SK-N-SH (cell line): ENCODE measurements at regions not wholly inside any gene's neighbourhood (a gene's known extent, or its start where the extent isn't known, plus 50 kb on each side); places are given as distances from the start of the nearest gene placed in this dataset.

Source experiments
- CTCF ChIA-PET: fragments of 300-600, 350-600 bp; formaldehyde crosslinking; extraction: SDS; loops from one replicate; lab custom pipeline; 2021; lab: Yijun Ruan, JAX
- POLR2A ChIA-PET: fragments of 350-600 bp; sonication (Branson Sonifier 250); formaldehyde crosslinking; extraction: SDS; loops from one replicate; lab custom pipeline; 2020; ENCODE audit warnings: antibody characterized with exemption, inconsistent platforms; lab: Yijun Ruan, JAX
- DNase-seq: peaks from one replicate; pipeline ENCODE4 v3.0.0; 2012
- H2AFZ ChIP-seq: fragments of 200-600 bp; sonication (generic); 2 replicates; pipeline ENCODE4 v1.8.1; 2016; ENCODE audit warnings: antibody characterized with exemption, mild to moderate bottlenecking, low read depth
- H3F3A ChIP-seq: fragments of 200-600 bp; sonication (generic); replicated peaks from 2 replicates; pipeline ENCODE3; 2016; ENCODE audit warnings: antibody characterized with exemption, mild to moderate bottlenecking; ENCODE audit not compliant: insufficient read depth
- H3K27ac ChIP-seq, 2 experiments: fragments of 200-500 bp in 1 of 2; fragments of 200-600 bp in 1 of 2; sonication (Bioruptor generic) in 1 of 2; sonication (generic), shearing (Covaris generic) in 1 of 2; 2 replicates each; pipeline versions ENCODE4 v1.5.1 to v1.6.1; 2014 to 2016; ENCODE audit warnings: low read depth in 2 of 2, inconsistent platforms in 1 of 2, low read length in 1 of 2, mild to moderate bottlenecking in 1 of 2, mixed read lengths in 1 of 2
- H3K27me3 ChIP-seq: fragments of 200-600 bp; sonication (generic), shearing (Covaris generic); 2 replicates; pipeline ENCODE4 v1.6.1; 2016; ENCODE audit warnings: mixed run types; ENCODE audit not compliant: insufficient read depth
- H3K36me3 ChIP-seq, 2 experiments: fragments of 200-500 bp in 1 of 2; fragments of 200-600 bp in 1 of 2; sonication (Bioruptor generic) in 1 of 2; sonication (generic) in 1 of 2; replicated peaks in 1 of 2; 2 replicates each; pipeline versions ENCODE3 to v1.5.1; 2014 to 2016; ENCODE audit warnings: low read length in 1 of 2, mild to moderate bottlenecking in 1 of 2; ENCODE audit not compliant: insufficient read depth in 2 of 2, control insufficient read depth in 1 of 2
- H3K4me1 ChIP-seq, 2 experiments: fragments of 200-500 bp in 1 of 2; fragments of 200-600 bp in 1 of 2; sonication (Bioruptor generic) in 1 of 2; sonication (generic), shearing (Covaris generic) in 1 of 2; 2 replicates each; pipeline versions ENCODE4 v1.5.1 to v1.6.1; 2014 to 2016; ENCODE audit warnings: low read depth in 1 of 2, low read length in 1 of 2, mixed run types in 1 of 2; ENCODE audit not compliant: insufficient read depth in 2 of 2, control insufficient read depth in 1 of 2
- H3K4me2 ChIP-seq: fragments of 200-600 bp; sonication (generic), shearing (Covaris generic); 2 replicates; pipeline ENCODE4 v1.6.1; 2017; ENCODE audit warnings: mixed run types
- H3K4me3 ChIP-seq, 2 experiments: fragments of 200-500 bp in 1 of 2; fragments of 200-600 bp in 1 of 2; sonication (Bioruptor generic) in 1 of 2; sonication (generic), shearing (Covaris generic) in 1 of 2; 2 replicates each; pipeline versions ENCODE4 v1.5.1 to v1.8.1; 2014 to 2016; ENCODE audit warnings: low read depth in 2 of 2, inconsistent platforms in 1 of 2, low read length in 1 of 2, mild to moderate bottlenecking in 1 of 2, mixed read lengths in 1 of 2, moderate library complexity in 1 of 2
- H3K79me2 ChIP-seq: fragments of 200-600 bp; sonication (generic); 2 replicates; pipeline ENCODE4 v1.8.1; 2017; ENCODE audit warnings: mild to moderate bottlenecking; ENCODE audit not compliant: insufficient read depth
- H3K9ac ChIP-seq: fragments of 200-600 bp; sonication (generic); 2 replicates; pipeline ENCODE4 v1.6.1; 2017; ENCODE audit warnings: mixed run types
- H3K9me2 ChIP-seq: fragments of 200-600 bp; sonication (generic); 2 replicates; pipeline ENCODE4 v1.6.1; 2017; ENCODE audit warnings: mixed run types
- H3K9me3 ChIP-seq: fragments of 200-600 bp; sonication (generic); 2 replicates; pipeline ENCODE4 v1.6.1; 2017; ENCODE audit warnings: mixed run types, mild to moderate bottlenecking, moderate library complexity
- H4K20me1 ChIP-seq: fragments of 200-600 bp; sonication (generic); 2 replicates; pipeline ENCODE4 v1.6.1; 2017; ENCODE audit warnings: mild to moderate bottlenecking, mixed run types; ENCODE audit not compliant: insufficient read depth
- ELF1 ChIP-seq: IDR thresholded peaks from 2 replicates; pipeline ENCODE4 v1.4.0; 2012
- FOXJ3 ChIP-seq: sonication (generic); formaldehyde crosslinking; IDR thresholded peaks from 2 replicates; pipeline ENCODE4 v1.5.1; 2020; ENCODE audit warnings: mild to moderate bottlenecking, missing genetic modification reagents
- JUND ChIP-seq: IDR thresholded peaks from 2 replicates; pipeline ENCODE4 v1.4.0; 2012
- MAX ChIP-seq: IDR thresholded peaks from 2 replicates; pipeline ENCODE4 v1.4.0; 2012; ENCODE audit warnings: low read depth
- MXI1 ChIP-seq: IDR thresholded peaks from 2 replicates; pipeline ENCODE4 v1.6.1; 2012; ENCODE audit warnings: mild to moderate bottlenecking, low read depth, low read length, improper control_type of control experiment
- NRF1 ChIP-seq: IDR thresholded peaks from 2 replicates; pipeline ENCODE4 v1.6.1; 2012; ENCODE audit warnings: low read depth, mild to moderate bottlenecking, low read length
- PBX3 ChIP-seq: IDR thresholded peaks from 2 replicates; pipeline ENCODE4; 2012
- POLR2AphosphoS5 ChIP-seq: IDR thresholded peaks from 2 replicates; pipeline ENCODE4 v1.6.1; 2012; ENCODE audit warnings: low read depth, low read length
- RAD21 ChIP-seq: IDR thresholded peaks from 2 replicates; pipeline ENCODE4 v1.6.1; 2012; ENCODE audit warnings: mild to moderate bottlenecking, low read length
- RFX5 ChIP-seq: IDR thresholded peaks from 2 replicates; pipeline ENCODE4 v1.6.1; 2012; ENCODE audit warnings: mild to moderate bottlenecking, improper control_type of control experiment, low read length
- TCF12 ChIP-seq: IDR thresholded peaks from 2 replicates; pipeline ENCODE4 v1.4.0; 2012
- ZBTB33 ChIP-seq: IDR thresholded peaks from 2 replicates; pipeline ENCODE4 v1.4.0; 2012; ENCODE audit warnings: low read depth, borderline replicate concordance
- TF ChIP-seq, protein P1 (sequence below): IDR thresholded peaks from 2 replicates; pipeline ENCODE4 v1.6.1; 2012; ENCODE audit warnings: mild to moderate bottlenecking, low read depth, low read length, moderate library complexity
- TF ChIP-seq, protein P2 (sequence below): IDR thresholded peaks from 2 replicates; pipeline ENCODE4 v1.4.0; 2012; ENCODE audit warnings: low read depth, borderline replicate concordance
- TF ChIP-seq, protein P3 (sequence below): fragments of 150-350 bp; IDR thresholded peaks from 2 replicates; pipeline ENCODE4 v1.6.1; 2017; ENCODE audit warnings: antibody characterized with exemption, low read length, low read depth, borderline replicate concordance

DNA sequence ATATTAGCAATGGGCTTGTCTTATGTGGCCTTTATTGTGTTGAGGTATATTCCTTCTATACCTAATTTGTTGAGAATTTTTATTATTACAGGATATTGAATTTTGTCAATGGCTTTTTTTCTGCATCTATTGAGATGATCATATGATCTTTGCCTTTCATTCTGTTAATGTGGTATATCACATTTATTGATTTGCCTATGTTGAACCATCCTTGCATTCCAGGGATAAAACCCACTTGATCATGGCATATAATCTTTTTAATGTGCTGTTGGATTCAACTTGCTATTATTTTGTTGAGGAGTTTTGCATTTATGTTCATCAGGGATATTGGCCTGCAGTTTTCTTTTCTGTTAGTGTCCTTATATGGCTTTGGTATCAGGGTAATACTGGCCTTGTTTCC, 91.8 kb upstream of the KLF14 start:
- Histone ChIP-seq H3K27me3 (no peaks in the 10 kb centered on the region), H3K9me3 (peaks cover 24% of the 10 kb centered on the region), H3K27ac (no peak overlapping the region), H2AFZ (no peak overlapping the region), H3K4me2 (no peak overlapping the region), H4K20me1 (no peaks in the 10 kb centered on the region), H3K4me3 (no peak overlapping the region), H3K9ac (no peak overlapping the region), H3K4me1 (no peaks in the 10 kb centered on the region), H3K9me2 (no peaks in the 10 kb centered on the region), H3K36me3 (peaks cover 0 to 11% of the 10 kb centered on the region in 2 experiments), H3F3A (peaks cover 11% of the 10 kb centered on the region), H3K79me2 (no peaks in the 10 kb centered on the region)
- POLR2A ChIA-PET = no interaction called here
- CTCF ChIA-PET = no interaction called here
- no peak for TF ChIP-seq PBX3
- TF ChIP-seq NRF1 = no peak
- TF ChIP-seq, protein P1, sequence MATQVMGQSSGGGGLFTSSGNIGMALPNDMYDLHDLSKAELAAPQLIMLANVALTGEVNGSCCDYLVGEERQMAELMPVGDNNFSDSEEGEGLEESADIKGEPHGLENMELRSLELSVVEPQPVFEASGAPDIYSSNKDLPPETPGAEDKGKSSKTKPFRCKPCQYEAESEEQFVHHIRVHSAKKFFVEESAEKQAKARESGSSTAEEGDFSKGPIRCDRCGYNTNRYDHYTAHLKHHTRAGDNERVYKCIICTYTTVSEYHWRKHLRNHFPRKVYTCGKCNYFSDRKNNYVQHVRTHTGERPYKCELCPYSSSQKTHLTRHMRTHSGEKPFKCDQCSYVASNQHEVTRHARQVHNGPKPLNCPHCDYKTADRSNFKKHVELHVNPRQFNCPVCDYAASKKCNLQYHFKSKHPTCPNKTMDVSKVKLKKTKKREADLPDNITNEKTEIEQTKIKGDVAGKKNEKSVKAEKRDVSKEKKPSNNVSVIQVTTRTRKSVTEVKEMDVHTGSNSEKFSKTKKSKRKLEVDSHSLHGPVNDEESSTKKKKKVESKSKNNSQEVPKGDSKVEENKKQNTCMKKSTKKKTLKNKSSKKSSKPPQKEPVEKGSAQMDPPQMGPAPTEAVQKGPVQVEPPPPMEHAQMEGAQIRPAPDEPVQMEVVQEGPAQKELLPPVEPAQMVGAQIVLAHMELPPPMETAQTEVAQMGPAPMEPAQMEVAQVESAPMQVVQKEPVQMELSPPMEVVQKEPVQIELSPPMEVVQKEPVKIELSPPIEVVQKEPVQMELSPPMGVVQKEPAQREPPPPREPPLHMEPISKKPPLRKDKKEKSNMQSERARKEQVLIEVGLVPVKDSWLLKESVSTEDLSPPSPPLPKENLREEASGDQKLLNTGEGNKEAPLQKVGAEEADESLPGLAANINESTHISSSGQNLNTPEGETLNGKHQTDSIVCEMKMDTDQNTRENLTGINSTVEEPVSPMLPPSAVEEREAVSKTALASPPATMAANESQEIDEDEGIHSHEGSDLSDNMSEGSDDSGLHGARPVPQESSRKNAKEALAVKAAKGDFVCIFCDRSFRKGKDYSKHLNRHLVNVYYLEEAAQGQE = no peak
- TF ChIP-seq FOXJ3 (CRISPR knock-in tag) = no peak
- no peak for TF ChIP-seq ELF1
- TF ChIP-seq RAD21 = no peak
- TF ChIP-seq, protein P2, sequence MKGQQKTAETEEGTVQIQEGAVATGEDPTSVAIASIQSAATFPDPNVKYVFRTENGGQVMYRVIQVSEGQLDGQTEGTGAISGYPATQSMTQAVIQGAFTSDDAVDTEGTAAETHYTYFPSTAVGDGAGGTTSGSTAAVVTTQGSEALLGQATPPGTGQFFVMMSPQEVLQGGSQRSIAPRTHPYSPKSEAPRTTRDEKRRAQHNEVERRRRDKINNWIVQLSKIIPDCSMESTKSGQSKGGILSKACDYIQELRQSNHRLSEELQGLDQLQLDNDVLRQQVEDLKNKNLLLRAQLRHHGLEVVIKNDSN = no peak
- TF ChIP-seq TCF12 = no peak
- no peak for TF ChIP-seq ZBTB33
- TF ChIP-seq POLR2AphosphoS5 = no peak
- no peak for TF ChIP-seq JUND
- no peak for TF ChIP-seq MXI1
- TF ChIP-seq MAX = no peak
- TF ChIP-seq, protein P3, sequence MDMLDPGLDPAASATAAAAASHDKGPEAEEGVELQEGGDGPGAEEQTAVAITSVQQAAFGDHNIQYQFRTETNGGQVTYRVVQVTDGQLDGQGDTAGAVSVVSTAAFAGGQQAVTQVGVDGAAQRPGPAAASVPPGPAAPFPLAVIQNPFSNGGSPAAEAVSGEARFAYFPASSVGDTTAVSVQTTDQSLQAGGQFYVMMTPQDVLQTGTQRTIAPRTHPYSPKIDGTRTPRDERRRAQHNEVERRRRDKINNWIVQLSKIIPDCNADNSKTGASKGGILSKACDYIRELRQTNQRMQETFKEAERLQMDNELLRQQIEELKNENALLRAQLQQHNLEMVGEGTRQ = no peak
- no peak for TF ChIP-seq RFX5
- DNase-seq = no peak
